COR-L47 (cell line): ENCODE measurements at regions not wholly inside any gene's neighbourhood (a gene's known extent, or its start where the extent isn't known, plus 50 kb on each side); places are given as distances from the start of the nearest gene placed in this dataset.
"Not testable (repeated sequence)": the region's sequence is repeated elsewhere in the genome, so short reads cannot be mapped to it uniquely, and the experiment has no call there.

Experiments
- DNase-seq: peaks from one replicate; lab custom pipeline; 2025; lab: John Stamatoyannopoulos, UW

DNA sequence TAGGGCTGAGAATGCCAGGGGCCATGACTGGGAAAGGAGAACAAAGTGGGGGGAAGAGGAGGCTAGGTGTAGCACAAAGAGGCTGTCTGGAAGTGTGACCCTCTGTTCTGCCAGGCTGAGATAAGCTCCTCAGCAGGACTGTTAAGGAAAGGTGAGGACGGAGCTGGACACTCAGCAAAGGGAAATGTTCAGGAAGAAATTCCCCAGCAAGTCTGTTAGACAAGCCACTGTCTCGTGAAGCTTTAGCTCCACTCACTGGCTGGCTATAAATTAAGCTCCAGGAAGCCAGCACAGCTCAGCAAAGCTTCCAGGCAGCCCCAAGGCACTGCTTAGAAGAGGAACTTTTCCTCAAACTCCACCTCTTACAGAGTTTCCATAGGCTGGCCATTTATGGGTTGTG is 181.2 kb upstream of the API5 start:
- DNase-seq, result no peak

GRCh38 chr11:43135966-43136534 is 175.7 kb upstream of the API5 start:
- DNase-seq, result no peak

DNA sequence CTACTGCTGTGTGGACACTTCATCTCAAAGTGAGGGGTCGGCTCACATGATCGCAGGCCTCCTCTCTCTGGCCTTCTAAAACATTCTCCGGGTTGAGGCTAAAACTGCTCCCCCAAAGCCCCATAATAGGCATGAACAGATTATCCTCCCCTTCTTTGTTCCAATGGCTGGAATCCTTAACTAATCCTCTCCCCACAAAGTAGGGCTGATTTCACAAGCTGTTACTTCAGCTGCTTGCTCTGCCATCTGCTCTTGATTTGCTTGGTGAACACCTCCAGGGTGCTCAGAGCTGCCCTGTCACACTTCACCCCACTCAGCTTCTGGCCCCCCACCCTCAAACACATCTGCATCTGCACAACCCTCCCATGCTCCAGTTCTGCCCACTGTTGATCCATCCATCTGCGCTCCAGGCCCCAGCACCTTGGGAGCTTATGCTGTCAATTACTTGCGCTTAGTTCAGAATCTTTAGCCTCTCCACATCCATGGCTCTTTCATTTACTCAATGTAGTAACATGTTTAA is 173.1 kb upstream of the API5 start:
- DNase-seq, result no peak

DNA sequence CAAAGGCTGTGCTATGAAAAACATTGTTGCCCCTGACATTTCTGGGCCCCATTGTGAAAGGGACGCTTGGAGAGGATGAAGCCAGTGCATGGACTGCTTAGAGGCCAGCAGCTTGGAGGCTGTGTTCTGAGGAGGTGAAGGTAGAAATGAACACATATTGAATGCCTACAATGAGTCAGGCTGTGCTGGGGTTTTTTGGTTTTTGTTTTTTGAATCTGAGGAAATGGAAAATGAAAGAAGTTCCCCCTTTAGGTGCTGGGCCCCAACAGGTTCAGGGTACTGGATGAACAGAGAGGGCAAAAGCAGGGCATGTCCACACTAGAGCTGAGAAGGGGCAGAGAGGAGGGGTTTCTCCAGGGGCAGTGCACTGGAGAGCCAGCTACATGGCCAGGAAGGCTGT is 166.1 kb upstream of the API5 start:
- DNase-seq, result no peak

- DNase-seq, result no peak
Measured at GRCh38 chr11:43150697-43151096, 161.1 kb upstream of the API5 start.

GRCh38 chr11:43164831-43165230 is 147.0 kb upstream of the API5 start:
- DNase-seq, result no peak

GRCh38 chr11:43165393-43165792 is 146.4 kb upstream of the API5 start:
- not testable (repeated sequence) for DNase-seq

DNA sequence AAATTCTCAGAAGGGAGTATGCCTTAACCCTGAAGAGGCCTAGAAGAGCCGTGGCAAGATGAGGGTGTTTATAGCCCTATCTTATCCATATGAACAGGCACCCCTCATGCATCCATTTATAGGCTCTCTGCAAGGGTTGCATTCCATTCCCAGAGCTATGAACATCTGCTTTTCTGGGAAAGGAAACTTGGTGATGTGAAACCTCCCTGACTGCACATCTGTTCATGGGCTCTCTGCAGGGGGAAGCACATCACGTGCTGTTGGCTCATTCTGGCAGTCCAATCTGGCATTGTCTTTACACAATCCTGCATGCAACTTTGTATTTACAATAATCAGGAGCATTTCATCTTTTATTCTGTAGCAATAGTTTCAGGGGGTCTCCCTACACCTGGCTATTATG is 143.6 kb upstream of the API5 start:
- DNase-seq, result not testable (repeated sequence)

GRCh38 chr11:43172477-43172876 is 139.3 kb upstream of the API5 start:
- no peak for DNase-seq

- DNase-seq, result no peak
Measured at GRCh38 chr11:43177975-43178374, 133.8 kb upstream of the API5 start.

GRCh38 chr11:43194459-43194858 is 117.3 kb upstream of the API5 start:
- not testable (repeated sequence) for DNase-seq

GRCh38 chr11:43197379-43197778 is 114.4 kb upstream of the API5 start:
- DNase-seq, result no peak

DNA sequence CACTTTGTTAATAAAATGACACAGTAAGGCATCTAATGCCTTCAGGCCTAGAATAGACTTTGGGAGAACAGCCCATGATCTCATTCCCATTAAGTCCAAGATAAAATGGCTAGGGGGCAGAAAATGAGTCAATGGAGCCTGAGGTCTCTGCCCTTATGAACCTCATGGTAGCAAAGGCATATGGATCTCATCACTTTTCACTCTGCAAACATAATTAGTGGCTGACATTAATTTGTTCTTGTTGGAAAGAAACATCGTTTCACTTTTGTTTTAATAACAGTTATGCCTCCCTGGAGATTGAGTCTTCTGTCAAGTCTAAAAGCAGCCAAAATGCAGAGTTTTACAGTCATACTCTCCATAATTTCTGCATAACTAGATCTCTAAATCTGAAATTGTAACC is 111.8 kb upstream of the API5 start:
- no peak for DNase-seq

- no peak for DNase-seq
Measured at GRCh38 chr11:43212279-43212678, 99.5 kb upstream of the API5 start.

GRCh38 chr11:43214471-43214870 is 97.3 kb upstream of the API5 start:
- no peak for DNase-seq

DNA sequence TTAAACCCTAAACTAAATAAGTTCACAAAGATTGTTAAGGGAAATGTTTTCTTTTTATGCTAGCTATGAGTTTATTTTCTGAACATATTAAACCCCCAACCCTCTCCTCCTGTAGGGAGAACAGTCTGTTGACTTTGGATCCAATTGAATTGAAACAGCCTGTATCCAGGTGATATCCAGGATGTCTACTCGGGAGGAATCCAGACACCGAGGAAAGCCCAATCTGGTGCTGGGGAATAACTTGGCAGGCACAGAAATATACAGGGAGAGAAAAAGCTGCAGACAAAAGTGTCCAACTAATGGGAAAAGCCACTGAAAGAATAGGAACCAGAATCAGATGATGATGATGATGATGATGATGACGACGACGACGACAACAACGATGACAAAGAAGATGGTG is 93.9 kb upstream of the API5 start:
- DNase-seq, result no peak

GRCh38 chr11:43222215-43222614 is 89.6 kb upstream of the API5 start:
- no peak for DNase-seq

GRCh38 chr11:43223026-43223425 is 88.8 kb upstream of the API5 start:
- DNase-seq, result no peak

DNA sequence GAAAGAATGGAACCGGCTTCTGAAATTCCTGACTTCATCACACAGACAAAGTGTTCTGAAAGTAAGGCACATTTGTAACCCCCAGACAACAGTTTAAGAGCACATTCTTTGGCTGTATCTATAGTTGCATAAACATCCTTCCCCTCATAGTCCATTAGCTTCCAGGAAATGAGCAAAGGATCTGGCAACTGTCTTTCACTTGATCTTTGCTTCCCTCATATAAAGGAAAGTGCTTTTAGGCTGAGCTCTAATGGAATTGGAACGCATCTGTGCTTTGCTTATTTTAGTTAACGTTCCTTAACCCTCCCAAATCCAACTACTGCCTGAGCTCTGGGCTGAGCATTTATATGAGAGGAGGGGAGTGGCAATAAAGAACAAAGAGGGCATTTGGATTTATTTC is 76.9 kb upstream of the API5 start:
- no peak for DNase-seq

DNA sequence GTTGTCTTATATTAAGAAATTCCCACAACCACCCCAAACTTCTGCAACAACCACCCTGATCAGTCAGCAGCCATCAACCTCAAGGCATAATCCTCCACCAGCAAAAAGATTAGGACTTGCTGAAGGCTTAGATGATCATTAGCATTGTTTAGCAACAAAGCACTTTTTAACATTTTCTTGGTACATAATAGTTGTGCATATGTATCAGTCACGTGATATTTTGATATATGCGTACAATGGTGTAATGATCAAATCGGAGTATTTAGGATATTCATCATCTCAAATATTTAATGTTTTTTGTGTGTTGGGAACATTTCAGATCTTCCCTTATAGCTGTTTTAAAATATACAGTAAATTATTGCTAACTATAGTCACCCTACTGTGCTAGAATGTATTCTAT is 73.5 kb upstream of the API5 start:
- DNase-seq, result no peak

- no peak for DNase-seq
Measured at GRCh38 chr11:43239791-43240190, 72.0 kb upstream of the API5 start.

DNA sequence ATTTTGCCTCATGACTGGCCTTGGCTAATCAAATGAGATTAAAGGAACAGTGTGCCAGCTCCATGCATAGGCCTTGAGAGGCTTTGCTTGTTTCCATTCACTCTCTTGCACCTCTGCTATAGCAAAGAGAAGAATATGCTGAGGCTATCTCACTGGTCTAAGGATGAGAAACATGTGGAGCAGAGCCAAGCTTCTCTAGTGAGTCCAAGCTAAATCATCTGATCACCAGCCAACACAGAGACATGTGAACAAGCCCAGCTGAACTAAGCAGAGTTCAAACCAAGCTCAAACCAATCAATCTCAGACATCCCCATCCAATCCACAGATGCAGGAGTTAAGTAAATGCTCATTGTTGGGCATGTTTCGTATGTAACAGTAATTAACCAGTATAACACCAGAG is 69.4 kb upstream of the API5 start:
- DNase-seq, result no peak

- DNase-seq, result no peak
Measured at GRCh38 chr11:43243927-43244326, 67.9 kb upstream of the API5 start.

- no peak for DNase-seq
Measured at GRCh38 chr11:43245466-43245865, 66.3 kb upstream of the API5 start.

- no peak for DNase-seq
Measured at GRCh38 chr11:43250309-43250708, 61.5 kb upstream of the API5 start.
